ENCODE measurements at regions not wholly inside any gene's neighbourhood (a gene's known extent, or its start where the extent isn't known, plus 50 kb on each side); places are given as distances from the start of the nearest gene placed in this dataset.
"Not testable (repeated sequence)": the region's sequence is repeated elsewhere in the genome, so short reads cannot be mapped to it uniquely, and the experiment has no call there.

GRCh38 chr6:21909321-21909720 is 315.8 kb downstream of the SOX4 start:
- in situ Hi-C loops (cut with HindIII; ENCODE audit: low sequenced_read_pairs), result no loop called here

GRCh38 chr6:21911208-21911607 is 317.7 kb downstream of the SOX4 start:
- in situ Hi-C loops (cut with HindIII; ENCODE audit: low sequenced_read_pairs), result no loop called here

- in situ Hi-C loops (cut with HindIII; ENCODE audit: low sequenced_read_pairs), result no loop called here
These were observed 318.7 kb downstream of the SOX4 start for GRCh38 chr6:21912151-21912832.

- in situ Hi-C loops (cut with HindIII; ENCODE audit: low sequenced_read_pairs), result no loop called here
These were observed 320.8 kb downstream of the SOX4 start for GRCh38 chr6:21914121-21914973.

- in situ Hi-C loops (cut with HindIII; ENCODE audit: low sequenced_read_pairs), result no loop called here
These were observed 322.2 kb downstream of the SOX4 start for GRCh38 chr6:21915707-21916260.

- in situ Hi-C loops (cut with HindIII; ENCODE audit: low sequenced_read_pairs), result no loop called here
These were observed 324.5 kb downstream of the SOX4 start for GRCh38 chr6:21918041-21918440.

GRCh38 chr6:21918666-21919065 is 325.1 kb downstream of the SOX4 start:
- in situ Hi-C loops (cut with HindIII; ENCODE audit: low sequenced_read_pairs), result no loop called here

GRCh38 chr6:21922086-21922485 is 328.5 kb downstream of the SOX4 start:
- in situ Hi-C loops (cut with HindIII; ENCODE audit: low sequenced_read_pairs), result loop anchor here (5.0 kb wide), 1 partner anchor 175 kb away; no protein-coding TSS in a partner anchor

GRCh38 chr6:21924002-21924401 is 330.5 kb downstream of the SOX4 start:
- in situ Hi-C loops (cut with HindIII; ENCODE audit: low sequenced_read_pairs), result loop anchor here (5.0 kb wide), 1 partner anchor 177 kb away; no protein-coding TSS in a partner anchor

GRCh38 chr6:21928827-21929226 is 335.3 kb downstream of the SOX4 start:
- in situ Hi-C loops (cut with HindIII; ENCODE audit: low sequenced_read_pairs), result no loop called here

GRCh38 chr6:21931641-21932335 is 338.2 kb downstream of the SOX4 start:
- in situ Hi-C loops (cut with HindIII; ENCODE audit: low sequenced_read_pairs), result no loop called here

GRCh38 chr6:21933351-21933750 is 339.8 kb downstream of the SOX4 start:
- in situ Hi-C loops (cut with HindIII; ENCODE audit: low sequenced_read_pairs), result no loop called here

GRCh38 chr6:21935142-21935541 is 341.6 kb downstream of the SOX4 start:
- in situ Hi-C loops (cut with HindIII; ENCODE audit: low sequenced_read_pairs), result no loop called here

- in situ Hi-C loops (cut with HindIII; ENCODE audit: low sequenced_read_pairs), result no loop called here
These were observed 342.0 kb downstream of the SOX4 start for GRCh38 chr6:21935561-21936028.

- in situ Hi-C loops (cut with HindIII; ENCODE audit: low sequenced_read_pairs), result no loop called here
These were observed 343.9 kb downstream of the SOX4 start for GRCh38 chr6:21937466-21937865.

GRCh38 chr6:21939066-21939465 is 345.5 kb downstream of the SOX4 start:
- in situ Hi-C loops (cut with HindIII; ENCODE audit: low sequenced_read_pairs), result not testable (repeated sequence)

- in situ Hi-C loops (cut with HindIII; ENCODE audit: low sequenced_read_pairs), result no loop called here
These were observed 348.4 kb downstream of the SOX4 start for GRCh38 chr6:21941926-21942325.

- in situ Hi-C loops (cut with HindIII; ENCODE audit: low sequenced_read_pairs), result no loop called here
These were observed 349.3 kb downstream of the SOX4 start for GRCh38 chr6:21942897-21943296.

GRCh38 chr6:21946298-21946783 is 350.5 kb downstream of the PRL start:
- in situ Hi-C loops (cut with HindIII; ENCODE audit: low sequenced_read_pairs), result no loop called here

GRCh38 chr6:21947227-21947626 is 349.6 kb downstream of the PRL start:
- in situ Hi-C loops (cut with HindIII; ENCODE audit: low sequenced_read_pairs), result not testable (repeated sequence)

All from endothelial cell of hepatic sinusoid (primary cell).